Large intestine (tissue), 3 donors: ENCODE measurements at regions not wholly inside any gene's neighbourhood (a gene's known extent, or its start where the extent isn't known, plus 50 kb on each side); places are given as distances from the start of the nearest gene placed in this dataset.

Source experiments
- DNase-seq, 2 donors: peaks; one replicate each; pipeline versions ENCODE4 v3.0.0 to v3.0.0-alpha.2; 2013
- H3K27ac ChIP-seq: one replicate; pipeline ENCODE4 v1.5.1; 2013; ENCODE audit warnings: low read length
- H3K27me3 ChIP-seq: 2 replicates; pipeline ENCODE4 v1.6.1; 2013; ENCODE audit warnings: low read length; ENCODE audit not compliant: control insufficient read depth, insufficient read depth
- H3K36me3 ChIP-seq: 2 replicates; pipeline ENCODE4 v1.6.1; 2013; ENCODE audit warnings: low read length; ENCODE audit not compliant: control insufficient read depth, insufficient read depth
- H3K4me1 ChIP-seq: one replicate; pipeline ENCODE4 v1.6.1; 2013; ENCODE audit warnings: low read length; ENCODE audit not compliant: control insufficient read depth, insufficient read depth
- H3K4me3 ChIP-seq: one replicate; pipeline ENCODE4 v1.5.1; 2013; ENCODE audit warnings: low read length
- H3K9me3 ChIP-seq: one replicate; pipeline ENCODE4 v1.6.1; 2013; ENCODE audit warnings: mild to moderate bottlenecking, low read depth, low read length, moderate library complexity; ENCODE audit not compliant: control insufficient read depth
- WGBS: methylation state at CpG from one replicate; pipeline ENCODE4 v1.1.5; 2013; ENCODE audit warnings: low lambda C conversion rate; ENCODE audit not compliant: insufficient coverage; 5-methylcytosine and 5-hydroxymethylcytosine counted together

GRCh38 chr4:155434904-155435303 is 58.1 kb upstream of the MAP9 start:
- H3K4me1 ChIP-seq = no peaks in the 10 kb centered on the region
- WGBS = 83% methylated on average over 3 of the region's 3 CpGs
- H3K9me3 ChIP-seq = no peaks in the 10 kb centered on the region
- H3K27me3 ChIP-seq = no peaks in the 10 kb centered on the region
- no peak overlapping the region for H3K4me3 ChIP-seq
- no peak overlapping the region for H3K27ac ChIP-seq
- H3K36me3 ChIP-seq = no peaks in the 10 kb centered on the region
- no peak for DNase-seq

GRCh38 chr4:155434366-155434765 is 57.6 kb upstream of the MAP9 start:
- Histone ChIP-seq H3K27ac (no peak overlapping the region), H3K36me3 (no peaks in the 10 kb centered on the region), H3K27me3 (no peaks in the 10 kb centered on the region), H3K9me3 (no peaks in the 10 kb centered on the region), H3K4me3 (no peak overlapping the region), H3K4me1 (no peaks in the 10 kb centered on the region)
- no CpG with 5 or more reads among the region's 1 CpG for WGBS
- DNase-seq = no peak

DNA sequence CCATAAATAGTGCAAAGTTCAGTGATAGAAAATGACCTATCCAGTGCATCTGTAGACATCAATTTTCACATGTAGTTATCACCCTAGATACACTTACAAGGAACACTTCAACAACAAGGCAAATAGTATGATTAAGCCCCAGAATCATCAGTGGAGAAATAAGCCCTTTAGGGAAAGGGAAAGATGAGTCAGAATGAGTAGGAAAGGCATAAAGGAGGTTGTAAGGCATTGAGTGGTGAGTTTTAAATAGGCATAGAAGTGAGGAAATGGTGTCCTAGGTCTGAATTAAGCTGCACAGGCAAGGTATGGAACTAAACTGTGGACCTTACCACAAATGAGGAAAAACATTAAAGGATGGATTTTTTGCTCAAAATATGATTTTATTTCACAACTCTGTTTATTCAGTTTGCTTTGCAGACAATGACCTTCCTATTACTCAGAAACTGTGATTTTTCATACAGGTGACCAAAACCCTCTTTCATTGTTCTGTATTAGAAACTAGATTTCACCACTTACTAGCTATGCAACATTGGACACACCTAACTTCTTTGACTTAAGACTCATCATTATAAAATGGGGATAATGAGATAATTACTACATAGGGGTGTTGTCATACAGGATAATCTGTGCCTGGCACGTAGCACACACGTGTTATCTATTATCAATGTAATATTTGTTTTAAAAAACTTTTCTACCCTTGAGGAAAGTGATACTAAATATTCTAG is 57.0 kb upstream of the MAP9 start:
- H3K36me3 ChIP-seq = no peaks in the 10 kb centered on the region
- DNase-seq = no peak
- WGBS = no CpG with 5 or more reads among the region's 2 CpGs
- no peaks in the 10 kb centered on the region for H3K9me3 ChIP-seq
- no peak overlapping the region for H3K4me3 ChIP-seq
- no peaks in the 10 kb centered on the region for H3K4me1 ChIP-seq
- no peak overlapping the region for H3K27ac ChIP-seq
- no peaks in the 10 kb centered on the region for H3K27me3 ChIP-seq

GRCh38 chr4:155430895-155431795 is 54.4 kb upstream of the MAP9 start:
- no peak overlapping the region for H3K27ac ChIP-seq
- no peak overlapping the region for H3K4me3 ChIP-seq
- no peaks in the 10 kb centered on the region for H3K4me1 ChIP-seq
- H3K9me3 ChIP-seq = peaks cover 7% of the 10 kb centered on the region
- WGBS = 57% methylated on average over 1 of the region's 2 CpGs
- no peaks in the 10 kb centered on the region for H3K27me3 ChIP-seq
- DNase-seq = no peak
- no peaks in the 10 kb centered on the region for H3K36me3 ChIP-seq

DNA sequence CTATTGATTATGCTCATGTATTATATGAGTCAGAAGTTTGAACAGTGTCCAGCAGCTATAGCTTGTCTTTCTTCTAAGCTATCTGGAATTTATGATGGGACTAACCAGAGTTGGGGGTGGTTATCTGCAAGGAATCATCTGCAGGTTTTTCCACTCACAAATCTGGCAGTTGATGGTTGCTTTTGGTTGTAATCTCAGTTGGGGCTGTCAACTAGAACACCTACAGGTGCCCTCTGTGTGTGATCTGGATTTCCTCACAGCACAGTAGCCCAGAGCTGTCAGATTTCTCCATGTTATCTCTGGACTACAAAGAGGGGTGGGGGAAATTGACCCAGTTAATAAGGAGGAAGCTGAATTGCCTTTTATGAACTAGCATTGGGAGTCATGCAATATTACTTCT is 51.4 kb upstream of the MAP9 start:
- Histone ChIP-seq H3K27me3 (no peaks in the 10 kb centered on the region), H3K4me1 (no peaks in the 10 kb centered on the region), H3K36me3 (no peaks in the 10 kb centered on the region), H3K4me3 (no peak overlapping the region), H3K27ac (no peak overlapping the region), H3K9me3 (peaks cover 10% of the 10 kb centered on the region)
- no peak for DNase-seq

DNA sequence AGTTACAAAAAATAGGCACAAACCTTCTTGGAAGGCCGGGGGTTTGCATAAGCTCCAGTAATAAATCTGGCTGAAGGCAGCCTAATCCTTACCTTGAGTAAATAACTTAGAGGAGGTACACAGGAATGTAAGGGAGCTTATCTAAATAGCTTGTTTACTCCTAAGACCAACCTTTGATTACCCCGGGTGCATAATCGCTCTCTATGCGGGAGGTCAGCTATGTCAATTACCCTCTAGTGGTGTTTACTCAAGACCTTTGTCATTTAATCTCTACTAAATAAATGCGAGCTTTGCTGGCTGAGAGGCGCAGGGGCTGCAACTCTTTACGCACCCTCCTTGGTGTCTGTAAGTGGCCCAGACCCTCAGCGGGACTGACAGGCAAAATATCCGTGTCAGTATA is 50.2 kb upstream of the MAP9 start:
- no peak overlapping the region for H3K4me3 ChIP-seq
- WGBS = 44% methylated on average over 2 of the region's 9 CpGs
- no peak for DNase-seq
- no peaks in the 10 kb centered on the region for H3K4me1 ChIP-seq
- H3K27ac ChIP-seq = no peak overlapping the region
- no peaks in the 10 kb centered on the region for H3K36me3 ChIP-seq
- H3K27me3 ChIP-seq = no peaks in the 10 kb centered on the region
- peaks cover 10% of the 10 kb centered on the region for H3K9me3 ChIP-seq
